OCI-LY7 (cell line): ENCODE measurements at regions not wholly inside any gene's neighbourhood (a gene's known extent, or its start where the extent isn't known, plus 50 kb on each side); places are given as distances from the start of the nearest gene placed in this dataset.

ENCODE experiments used
- CTCF ChIP-seq: fragments of 200-600 bp; sonication (generic); conservative IDR thresholded peaks from 2 replicates; pipeline ENCODE4 v1.5.1; 2014; ENCODE audit warnings: mild to moderate bottlenecking, antibody characterized with exemption, low read length, moderate library complexity, mixed read lengths
- EZH2phosphoT487 ChIP-seq: fragments of 200-600 bp; sonication (generic); IDR thresholded peaks from 2 replicates; pipeline ENCODE4 v1.6.1; 2018; ENCODE audit warnings: low read depth, borderline replicate concordance, mild to moderate bottlenecking, mixed run types, antibody characterized with exemption, low read length, moderate library complexity, mixed read lengths

- TF ChIP-seq CTCF (peak; percentile 50; the same call in 1 of the 2 replicates), EZH2phosphoT487 (no peak)
These were observed 639.9 kb downstream of the SPOCK3 start for GRCh38 chr4:166594326-166594946.
